CD4-positive, alpha-beta T cell (primary cell): ENCODE measurements at regions not wholly inside any gene's neighbourhood (a gene's known extent, or its start where the extent isn't known, plus 50 kb on each side); places are given as distances from the start of the nearest gene placed in this dataset.

Experiments used
- ATAC-seq: fragments of 200-7000 bp; cut with Tn5 transposase; one replicate; pipeline ENCODE4 v1.10.0; 2022; ENCODE audit warnings: mild to moderate bottlenecking; ENCODE audit not compliant: poor library complexity
- CTCF ChIA-PET: fragments of 350-600 bp; sonication (Branson Sonifier 250); formaldehyde crosslinking; loops from one replicate; lab custom pipeline; 2021; ENCODE audit warnings: antibody characterized with exemption, inconsistent platforms; lab: Charles Lee
- POLR2A ChIA-PET: fragments of 350-600 bp; sonication (Branson Sonifier 250); formaldehyde crosslinking; loops from one replicate; lab custom pipeline; 2021; ENCODE audit warnings: antibody characterized with exemption, inconsistent platforms; lab: Charles Lee
- DNase-seq, 14 experiments: peaks; one replicate each; pipeline ENCODE4 v3.0.0-alpha.2; 2013 to 2020; ENCODE audit warnings: mixed read lengths in 2 of 14
- H3K27ac ChIP-seq, 2 donors: one replicate each; pipeline versions ENCODE4 v1.5.1 to v1.7.0; 2013; ENCODE audit warnings: low read length in 2 of 2, low read depth in 1 of 2, mild to moderate bottlenecking in 1 of 2
- H3K27me3 ChIP-seq, 2 experiments: 1 replicate in 1 of 2; 2 replicates in 1 of 2; pipeline versions ENCODE4 v1.6.1 to v1.7.0; 2013; ENCODE audit warnings: low read length in 2 of 2, control low read depth in 1 of 2, mild to moderate bottlenecking in 1 of 2, moderate library complexity in 1 of 2; ENCODE audit not compliant: insufficient read depth in 2 of 2, control insufficient read depth in 1 of 2
- H3K36me3 ChIP-seq: one replicate; pipeline ENCODE4 v1.6.1; 2013; ENCODE audit warnings: low read length, control low read depth; ENCODE audit not compliant: insufficient read depth
- H3K4me1 ChIP-seq: one replicate; pipeline ENCODE4 v1.6.1; 2013; ENCODE audit warnings: low read length, control low read depth; ENCODE audit not compliant: insufficient read depth
- H3K4me3 ChIP-seq: one replicate; pipeline ENCODE4 v1.5.1; 2013; ENCODE audit warnings: mild to moderate bottlenecking, low read length, moderate library complexity
- H3K9me3 ChIP-seq, 2 experiments: 1 replicate in 1 of 2; 2 replicates in 1 of 2; pipeline versions ENCODE4 v1.6.1 to v1.7.0; 2013; ENCODE audit warnings: low read length in 2 of 2, mild to moderate bottlenecking in 2 of 2, control low read depth in 1 of 2, moderate library complexity in 1 of 2; ENCODE audit not compliant: control insufficient read depth in 1 of 2, insufficient read depth in 1 of 2
- H3K27ac Mint-ChIP-seq: one replicate; pipeline ENCODE4 v1.8.0; 2020; ENCODE audit warnings: mixed read lengths
- H3K27me3 Mint-ChIP-seq: one replicate; pipeline ENCODE4 v1.8.0; 2021; ENCODE audit warnings: mixed read lengths
- H3K36me3 Mint-ChIP-seq: one replicate; pipeline ENCODE4 v1.8.0; 2021; ENCODE audit warnings: low read depth, mixed read lengths
- H3K4me1 Mint-ChIP-seq: one replicate; pipeline ENCODE4 v1.8.0; 2021; ENCODE audit warnings: low read depth, mixed read lengths
- H3K4me3 Mint-ChIP-seq: one replicate; pipeline ENCODE4 v1.8.0; 2020; ENCODE audit warnings: mild to moderate bottlenecking, mixed read lengths
- H3K9me3 Mint-ChIP-seq: one replicate; pipeline ENCODE4 v1.8.0; 2020; ENCODE audit warnings: mixed read lengths
- CTCF ChIP-seq: fragments of 200-600 bp; IDR thresholded peaks from one replicate; pipeline ENCODE4 v1.8.0; 2022; ENCODE audit warnings: antibody characterized with exemption, mild to moderate bottlenecking
- intact Hi-C, 2 experiments: fragments of 100-400 bp; cut with DNase I in 1 of 2; cut with micrococcal nuclease in 1 of 2; formaldehyde crosslinking; loops; one replicate each; pipeline versions ENCODE4 v1.15.1 to v1.9.0; 2023 to 2025; cut with DNase I, micrococcal nuclease

- DNase-seq (no peak), ATAC-seq (no peak)
- no peaks in the 10 kb centered on the region for H3K27me3 ChIP-seq
- TF ChIP-seq CTCF, result no peak
- ChIA-PET CTCF (no interaction called here), POLR2A (no interaction called here)
- no peaks in the 10 kb centered on the region for H3K36me3 ChIP-seq
- no peaks in the 10 kb centered on the region for H3K9me3 Mint-ChIP-seq
- no peak overlapping the region for H3K4me3 ChIP-seq
- H3K4me1 Mint-ChIP-seq, result no peaks in the 10 kb centered on the region
- no peaks in the 10 kb centered on the region for H3K4me1 ChIP-seq
- intact Hi-C loops, result no loop called here
- H3K36me3 Mint-ChIP-seq, result no peaks in the 10 kb centered on the region
- no peak overlapping the region for H3K4me3 Mint-ChIP-seq
- no peak overlapping the region for H3K27ac ChIP-seq
- no peaks in the 10 kb centered on the region for H3K9me3 ChIP-seq
- H3K27ac Mint-ChIP-seq, result no peak overlapping the region
- H3K27me3 Mint-ChIP-seq, result no peaks in the 10 kb centered on the region
These were observed 546.3 kb downstream of the MAT2B start for GRCh38 chr5:164051745-164052144.

- H3K27me3 Mint-ChIP-seq, result no peaks in the 10 kb centered on the region
- no peak for ATAC-seq
- TF ChIP-seq CTCF, result no peak
- no peaks in the 10 kb centered on the region for H3K27me3 ChIP-seq
- POLR2A ChIA-PET, result no interaction called here
- CTCF ChIA-PET, result interaction anchor here (0.8 kb wide), 1 partner anchor 19 kb away, joined by 3 read pairs; no protein-coding TSS in a partner anchor
- H3K36me3 ChIP-seq, result no peaks in the 10 kb centered on the region
- no peaks in the 10 kb centered on the region for H3K4me1 ChIP-seq
- no peaks in the 10 kb centered on the region for H3K4me1 Mint-ChIP-seq
- no peaks in the 10 kb centered on the region for H3K36me3 Mint-ChIP-seq
- H3K4me3 ChIP-seq, result no peak overlapping the region
- no peaks in the 10 kb centered on the region for H3K9me3 ChIP-seq
- H3K4me3 Mint-ChIP-seq, result no peak overlapping the region
- H3K27ac Mint-ChIP-seq, result no peak overlapping the region
- H3K27ac ChIP-seq, result no peak overlapping the region
- no peaks in the 10 kb centered on the region for H3K9me3 Mint-ChIP-seq
- DNase-seq, result no peak
- intact Hi-C loops, result no loop called here
These were observed 547.2 kb downstream of the MAT2B start for GRCh38 chr5:164052536-164053093.

- no peaks in the 10 kb centered on the region for H3K4me1 ChIP-seq
- H3K9me3 ChIP-seq, result no peaks in the 10 kb centered on the region
- H3K4me3 Mint-ChIP-seq, result no peak overlapping the region
- no peak overlapping the region for H3K4me3 ChIP-seq
- no peaks in the 10 kb centered on the region for H3K9me3 Mint-ChIP-seq
- ATAC-seq (no peak), DNase-seq (no peak)
- H3K27ac ChIP-seq, result no peak overlapping the region
- H3K36me3 ChIP-seq, result no peaks in the 10 kb centered on the region
- POLR2A ChIA-PET, result no interaction called here
- no peaks in the 10 kb centered on the region for H3K27me3 Mint-ChIP-seq
- no peak overlapping the region for H3K27ac Mint-ChIP-seq
- H3K36me3 Mint-ChIP-seq, result no peaks in the 10 kb centered on the region
- H3K27me3 ChIP-seq, result no peaks in the 10 kb centered on the region
- no peaks in the 10 kb centered on the region for H3K4me1 Mint-ChIP-seq
- CTCF ChIA-PET, result interaction anchor here (0.8 kb wide), 1 partner anchor 20 kb away, joined by 3 read pairs; no protein-coding TSS in a partner anchor
- no peak for TF ChIP-seq CTCF
- intact Hi-C loops, result no loop called here
These were observed 547.7 kb downstream of the MAT2B start for GRCh38 chr5:164053123-164053522.
